ENCODE measurements at regions not wholly inside any gene's neighbourhood (a gene's known extent, or its start where the extent isn't known, plus 50 kb on each side); places are given as distances from the start of the nearest gene placed in this dataset.

- no peak overlapping the region for H3K27ac ChIP-seq
- DNase-seq = no peak
- H3K4me3 ChIP-seq (ENCODE audit: low read depth, low read length) = no peak overlapping the region
- H3K36me3 ChIP-seq = no peaks in the 10 kb centered on the region
- TF ChIP-seq, protein P1, sequence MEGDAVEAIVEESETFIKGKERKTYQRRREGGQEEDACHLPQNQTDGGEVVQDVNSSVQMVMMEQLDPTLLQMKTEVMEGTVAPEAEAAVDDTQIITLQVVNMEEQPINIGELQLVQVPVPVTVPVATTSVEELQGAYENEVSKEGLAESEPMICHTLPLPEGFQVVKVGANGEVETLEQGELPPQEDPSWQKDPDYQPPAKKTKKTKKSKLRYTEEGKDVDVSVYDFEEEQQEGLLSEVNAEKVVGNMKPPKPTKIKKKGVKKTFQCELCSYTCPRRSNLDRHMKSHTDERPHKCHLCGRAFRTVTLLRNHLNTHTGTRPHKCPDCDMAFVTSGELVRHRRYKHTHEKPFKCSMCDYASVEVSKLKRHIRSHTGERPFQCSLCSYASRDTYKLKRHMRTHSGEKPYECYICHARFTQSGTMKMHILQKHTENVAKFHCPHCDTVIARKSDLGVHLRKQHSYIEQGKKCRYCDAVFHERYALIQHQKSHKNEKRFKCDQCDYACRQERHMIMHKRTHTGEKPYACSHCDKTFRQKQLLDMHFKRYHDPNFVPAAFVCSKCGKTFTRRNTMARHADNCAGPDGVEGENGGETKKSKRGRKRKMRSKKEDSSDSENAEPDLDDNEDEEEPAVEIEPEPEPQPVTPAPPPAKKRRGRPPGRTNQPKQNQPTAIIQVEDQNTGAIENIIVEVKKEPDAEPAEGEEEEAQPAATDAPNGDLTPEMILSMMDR (IDR thresholded peaks at IDR 0.05; ENCODE audit: low read depth, low read length) = no peak
- H3K9me3 ChIP-seq (ENCODE audit: severe bottlenecking) = no peaks in the 10 kb centered on the region
- no peaks in the 10 kb centered on the region for H3K27me3 ChIP-seq (ENCODE audit: insufficient read depth, low read depth, severe bottlenecking)
Measured at GRCh38 chr1:104182251-104182650, 432.6 kb downstream of the AMY1C start.

DNA sequence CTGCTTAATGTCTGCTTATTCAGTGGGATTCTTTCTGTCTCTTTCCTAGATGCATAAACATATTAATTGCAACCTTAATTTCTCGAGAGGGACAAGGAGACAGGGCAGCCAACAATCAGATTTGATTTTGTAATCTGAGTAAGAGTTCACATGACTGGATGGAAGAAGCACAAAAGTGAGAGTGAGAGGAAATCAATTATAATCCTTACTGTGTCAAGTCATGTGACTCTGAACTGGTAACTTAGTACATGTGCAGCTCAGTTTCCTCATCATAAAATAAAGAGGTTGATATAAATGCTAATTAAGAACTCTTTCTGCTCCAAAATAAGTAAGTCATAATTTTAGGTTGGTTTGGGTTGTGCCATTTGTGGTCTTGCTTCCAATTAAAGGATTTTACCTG, 439.5 kb downstream of the AMY1C start:
- Histone ChIP-seq H3K36me3 (no peaks in the 10 kb centered on the region), H3K4me3 (ENCODE audit: low read depth, low read length) (no peak overlapping the region), H3K9me3 (ENCODE audit: severe bottlenecking) (no peaks in the 10 kb centered on the region), H3K27ac (no peak overlapping the region), H3K27me3 (ENCODE audit: insufficient read depth, low read depth, severe bottlenecking) (no peaks in the 10 kb centered on the region)
- no peak for DNase-seq
- TF ChIP-seq, protein P1 (IDR thresholded peaks at IDR 0.05; ENCODE audit: low read depth, low read length) = no peak

GRCh38 chr1:104190821-104191220, 441.1 kb downstream of the AMY1C start:
- no peaks in the 10 kb centered on the region for H3K36me3 ChIP-seq
- H3K9me3 ChIP-seq (ENCODE audit: severe bottlenecking) = no peaks in the 10 kb centered on the region
- DNase-seq = no peak
- H3K4me3 ChIP-seq (ENCODE audit: low read depth, low read length) = no peak overlapping the region
- H3K27me3 ChIP-seq (ENCODE audit: insufficient read depth, low read depth, severe bottlenecking) = no peaks in the 10 kb centered on the region
- no peak overlapping the region for H3K27ac ChIP-seq
- TF ChIP-seq, protein P1 (IDR thresholded peaks at IDR 0.05; ENCODE audit: low read depth, low read length) = no peak

- no peak for DNase-seq
- TF ChIP-seq, protein P1 (IDR thresholded peaks at IDR 0.05; ENCODE audit: low read depth, low read length) = no peak
- no peaks in the 10 kb centered on the region for H3K36me3 ChIP-seq
- no peaks in the 10 kb centered on the region for H3K27me3 ChIP-seq (ENCODE audit: insufficient read depth, low read depth, severe bottlenecking)
- no peaks in the 10 kb centered on the region for H3K9me3 ChIP-seq (ENCODE audit: severe bottlenecking)
- no peak overlapping the region for H3K27ac ChIP-seq
- no peak overlapping the region for H3K4me3 ChIP-seq (ENCODE audit: low read depth, low read length)
Measured at GRCh38 chr1:104195395-104195794, 445.7 kb downstream of the AMY1C start.

- no peaks in the 10 kb centered on the region for H3K27me3 ChIP-seq (ENCODE audit: insufficient read depth, low read depth, severe bottlenecking)
- no peaks in the 10 kb centered on the region for H3K9me3 ChIP-seq (ENCODE audit: severe bottlenecking)
- H3K36me3 ChIP-seq = no peaks in the 10 kb centered on the region
- TF ChIP-seq, protein P1 (IDR thresholded peaks at IDR 0.05; ENCODE audit: low read depth, low read length) = no peak
- H3K4me3 ChIP-seq (ENCODE audit: low read depth, low read length) = no peak overlapping the region
- H3K27ac ChIP-seq = peak overlapping the region; percentile 8; the same call in 1 of the 2 replicates
- DNase-seq = peak; percentile 46
Measured at GRCh38 chr1:104196136-104196535, 446.4 kb downstream of the AMY1C start.

DNA sequence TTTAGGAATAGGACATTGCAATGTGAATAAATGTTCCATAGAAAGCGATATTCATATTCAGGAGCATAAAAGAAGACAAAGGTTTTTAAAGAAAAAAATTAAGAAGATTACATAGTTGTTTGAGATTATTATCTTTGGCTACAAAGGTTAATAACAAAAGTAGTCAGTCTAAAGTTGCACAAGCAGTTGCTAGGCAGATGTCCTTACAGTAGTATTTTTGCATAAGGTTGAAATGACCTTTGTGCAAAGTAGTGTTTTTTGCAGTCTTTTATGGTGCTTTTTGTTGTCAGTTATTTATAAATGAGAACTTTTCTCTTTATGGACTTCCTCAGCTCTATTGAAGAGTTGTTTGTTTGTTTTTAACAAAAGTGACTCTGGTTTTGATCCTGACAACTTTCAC, 447.8 kb downstream of the AMY1C start:
- Histone ChIP-seq H3K9me3 (ENCODE audit: severe bottlenecking) (no peaks in the 10 kb centered on the region), H3K27ac (no peak overlapping the region), H3K27me3 (ENCODE audit: insufficient read depth, low read depth, severe bottlenecking) (no peaks in the 10 kb centered on the region), H3K36me3 (no peaks in the 10 kb centered on the region), H3K4me3 (ENCODE audit: low read depth, low read length) (no peak overlapping the region)
- TF ChIP-seq, protein P1 (IDR thresholded peaks at IDR 0.05; ENCODE audit: low read depth, low read length) = no peak
- no peak for DNase-seq

All from WERI-Rb-1 (cell line).